Ishikawa (cell line): ENCODE measurements at regions not wholly inside any gene's neighbourhood (a gene's known extent, or its start where the extent isn't known, plus 50 kb on each side); places are given as distances from the start of the nearest gene placed in this dataset.

Source experiments
- CEBPB ChIP-seq: IDR thresholded peaks from 2 replicates; pipeline ENCODE4 v1.6.1; 2012
- EGR1 ChIP-seq: IDR thresholded peaks from 2 replicates; pipeline ENCODE4 v1.6.1; 2012
- EP300 ChIP-seq: IDR thresholded peaks from 2 replicates; pipeline ENCODE4 v1.6.1; 2012; ENCODE audit warnings: borderline replicate concordance
- FOXM1 ChIP-seq: IDR thresholded peaks from 2 replicates; pipeline ENCODE4 v1.6.1; 2012; ENCODE audit warnings: low read depth, borderline replicate concordance
- NFIC ChIP-seq: IDR thresholded peaks from 2 replicates; pipeline ENCODE4 v1.6.1; 2012
- RAD21 ChIP-seq: IDR thresholded peaks from 2 replicates; pipeline ENCODE4 v1.6.1; 2012; ENCODE audit warnings: low read depth
- TAF1 ChIP-seq: IDR thresholded peaks from 2 replicates; pipeline ENCODE4 v1.6.1; 2012; ENCODE audit warnings: low read depth, mild to moderate bottlenecking
- TCF12 ChIP-seq: IDR thresholded peaks from 2 replicates; pipeline ENCODE4 v1.6.1; 2012; ENCODE audit warnings: low read depth
- TEAD4 ChIP-seq: IDR thresholded peaks from 2 replicates; pipeline ENCODE4 v1.6.1; 2012
- USF1 ChIP-seq: IDR thresholded peaks from 2 replicates; pipeline ENCODE4 v1.6.1; 2012
- YY1 ChIP-seq: IDR thresholded peaks from 2 replicates; pipeline ENCODE4 v1.6.1; 2012; ENCODE audit warnings: low read depth
- TF ChIP-seq, protein P1 (sequence below): IDR thresholded peaks from 2 replicates; pipeline ENCODE4 v1.6.1; 2012
- TF ChIP-seq, protein P2 (sequence below): IDR thresholded peaks from 2 replicates; pipeline ENCODE4 v1.6.1; 2012; ENCODE audit warnings: low read depth, mild to moderate bottlenecking

DNA sequence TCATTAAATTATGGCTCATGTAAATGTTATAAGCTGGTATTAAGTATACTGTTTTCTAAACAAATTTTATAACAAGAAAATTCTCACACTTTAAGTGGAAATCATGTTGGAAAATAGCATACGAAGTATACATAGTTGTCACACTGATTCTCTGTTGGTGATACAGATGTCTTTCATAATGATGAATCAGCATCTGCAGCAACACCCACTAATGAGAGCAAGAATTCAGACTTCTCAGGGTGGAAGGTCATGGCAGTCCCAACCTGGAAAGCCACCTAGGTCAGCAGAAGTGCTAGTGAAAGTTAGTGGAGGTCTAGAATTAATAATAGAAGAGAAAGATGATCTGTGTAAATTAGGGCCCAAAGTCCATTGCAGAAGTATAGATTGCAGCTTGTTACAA is 719.7 kb upstream of the MIR17HG start:
- TF ChIP-seq EP300 (no peak), TAF1 (no peak), FOXM1 (no peak), RAD21 (no peak), CEBPB (no peak), TCF12 (no peak), TEAD4 (no peak), YY1 (no peak), USF1 (no peak), NFIC (no peak), EGR1 (no peak)
- TF ChIP-seq, protein P1, sequence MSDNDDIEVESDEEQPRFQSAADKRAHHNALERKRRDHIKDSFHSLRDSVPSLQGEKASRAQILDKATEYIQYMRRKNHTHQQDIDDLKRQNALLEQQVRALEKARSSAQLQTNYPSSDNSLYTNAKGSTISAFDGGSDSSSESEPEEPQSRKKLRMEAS = no peak
- TF ChIP-seq, protein P2, sequence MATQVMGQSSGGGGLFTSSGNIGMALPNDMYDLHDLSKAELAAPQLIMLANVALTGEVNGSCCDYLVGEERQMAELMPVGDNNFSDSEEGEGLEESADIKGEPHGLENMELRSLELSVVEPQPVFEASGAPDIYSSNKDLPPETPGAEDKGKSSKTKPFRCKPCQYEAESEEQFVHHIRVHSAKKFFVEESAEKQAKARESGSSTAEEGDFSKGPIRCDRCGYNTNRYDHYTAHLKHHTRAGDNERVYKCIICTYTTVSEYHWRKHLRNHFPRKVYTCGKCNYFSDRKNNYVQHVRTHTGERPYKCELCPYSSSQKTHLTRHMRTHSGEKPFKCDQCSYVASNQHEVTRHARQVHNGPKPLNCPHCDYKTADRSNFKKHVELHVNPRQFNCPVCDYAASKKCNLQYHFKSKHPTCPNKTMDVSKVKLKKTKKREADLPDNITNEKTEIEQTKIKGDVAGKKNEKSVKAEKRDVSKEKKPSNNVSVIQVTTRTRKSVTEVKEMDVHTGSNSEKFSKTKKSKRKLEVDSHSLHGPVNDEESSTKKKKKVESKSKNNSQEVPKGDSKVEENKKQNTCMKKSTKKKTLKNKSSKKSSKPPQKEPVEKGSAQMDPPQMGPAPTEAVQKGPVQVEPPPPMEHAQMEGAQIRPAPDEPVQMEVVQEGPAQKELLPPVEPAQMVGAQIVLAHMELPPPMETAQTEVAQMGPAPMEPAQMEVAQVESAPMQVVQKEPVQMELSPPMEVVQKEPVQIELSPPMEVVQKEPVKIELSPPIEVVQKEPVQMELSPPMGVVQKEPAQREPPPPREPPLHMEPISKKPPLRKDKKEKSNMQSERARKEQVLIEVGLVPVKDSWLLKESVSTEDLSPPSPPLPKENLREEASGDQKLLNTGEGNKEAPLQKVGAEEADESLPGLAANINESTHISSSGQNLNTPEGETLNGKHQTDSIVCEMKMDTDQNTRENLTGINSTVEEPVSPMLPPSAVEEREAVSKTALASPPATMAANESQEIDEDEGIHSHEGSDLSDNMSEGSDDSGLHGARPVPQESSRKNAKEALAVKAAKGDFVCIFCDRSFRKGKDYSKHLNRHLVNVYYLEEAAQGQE = no peak
